ENCODE measurements at regions not wholly inside any gene's neighbourhood (a gene's known extent, or its start where the extent isn't known, plus 50 kb on each side); places are given as distances from the start of the nearest gene placed in this dataset.
A peak's percentile ranks its signal among the peaks of the same experiment; 100 is the strongest.

GRCh38 chr20:17808782-17809181 lies 109.0 kb downstream of the BANF2 start:
- TF ChIP-seq Cebpa-rat (IDR thresholded peaks at IDR 0.05) = no peak
- Histone ChIP-seq H4K20me1 (no peaks in the 10 kb centered on the region), H3K4me3 (no peak overlapping the region), H3K9me3 (no peaks in the 10 kb centered on the region), H3K4me1 (peaks cover 22% of the 10 kb centered on the region), H3K36me3 (no peaks in the 10 kb centered on the region), H3K27ac (no peak overlapping the region), H3K27me3 (no peaks in the 10 kb centered on the region), H3K9ac (no peak overlapping the region), H3K4me2 (no peak overlapping the region)

DNA sequence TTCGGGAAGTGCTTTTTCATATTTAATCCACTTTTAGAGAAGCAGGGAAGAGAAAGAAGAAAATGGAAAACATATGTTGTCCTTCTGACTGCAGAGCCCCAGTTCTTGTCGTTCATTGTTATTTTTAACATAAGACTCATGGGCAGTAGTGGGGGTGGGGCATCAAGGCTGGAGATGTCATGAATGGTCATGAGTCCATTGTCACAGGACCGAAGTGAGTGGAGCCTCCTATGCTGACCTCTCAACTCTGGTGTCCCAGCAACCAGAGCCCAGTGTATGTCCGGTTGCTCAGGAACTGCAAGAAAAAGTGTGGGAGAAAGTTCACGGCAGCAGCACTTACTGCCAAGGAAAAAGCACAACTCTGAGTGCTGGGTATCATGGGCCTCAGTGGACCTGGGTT lies 108.6 kb downstream of the BANF2 start:
- Histone ChIP-seq H3K9me3 (no peaks in the 10 kb centered on the region), H3K9ac (no peak overlapping the region), H3K27me3 (no peaks in the 10 kb centered on the region), H3K4me3 (no peak overlapping the region), H3K4me2 (no peak overlapping the region), H3K4me1 (peaks cover 22% of the 10 kb centered on the region), H4K20me1 (no peaks in the 10 kb centered on the region), H3K27ac (no peak overlapping the region), H3K36me3 (no peaks in the 10 kb centered on the region)
- TF ChIP-seq Cebpa-rat (IDR thresholded peaks at IDR 0.05) = no peak

DNA sequence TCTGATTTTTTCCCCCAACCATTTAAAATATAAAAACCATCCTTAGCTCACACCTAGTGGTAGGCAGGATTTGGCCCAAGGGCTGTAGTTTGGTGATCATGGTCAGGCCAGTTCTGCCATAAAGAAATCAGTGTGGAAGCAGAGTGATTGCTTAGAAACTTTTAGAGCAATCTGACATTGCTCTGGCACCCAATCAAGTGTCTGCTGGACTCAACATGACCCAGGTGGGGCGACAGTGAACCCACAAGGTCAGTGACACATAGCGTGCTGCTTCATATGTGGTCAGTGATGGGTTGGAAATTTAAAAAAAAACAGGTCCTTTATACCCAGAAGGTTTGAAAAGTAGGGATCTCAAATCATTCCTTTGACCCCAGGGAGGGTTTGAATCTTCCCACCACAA lies 107.9 kb downstream of the BANF2 start:
- no peaks in the 10 kb centered on the region for H3K36me3 ChIP-seq
- no peak for TF ChIP-seq Cebpa-rat (IDR thresholded peaks at IDR 0.05)
- no peaks in the 10 kb centered on the region for H4K20me1 ChIP-seq
- no peaks in the 10 kb centered on the region for H3K9me3 ChIP-seq
- peak overlapping the region; percentile 93 for H3K4me2 ChIP-seq
- 0 out of 2 replicates have a peak overlapping the region, but pooled peaks have one; percentile 9 for H3K9ac ChIP-seq
- H3K27ac ChIP-seq = no peak overlapping the region
- H3K27me3 ChIP-seq = no peaks in the 10 kb centered on the region
- no peak overlapping the region for H3K4me3 ChIP-seq
- peaks cover 22% of the 10 kb centered on the region for H3K4me1 ChIP-seq

GRCh38 chr20:17806739-17807441 lies 107.1 kb downstream of the BANF2 start:
- Histone ChIP-seq H3K9ac (0 out of 2 replicates have a peak overlapping the region, but pooled peaks have one; percentile 9), H3K27ac (peak overlapping the region; percentile 61), H3K4me3 (peak overlapping the region; percentile 42), H4K20me1 (no peaks in the 10 kb centered on the region), H3K27me3 (no peaks in the 10 kb centered on the region), H3K4me1 (peaks cover 22% of the 10 kb centered on the region), H3K4me2 (peak overlapping the region; percentile 93), H3K9me3 (no peaks in the 10 kb centered on the region), H3K36me3 (no peaks in the 10 kb centered on the region)
- no peak for TF ChIP-seq Cebpa-rat (IDR thresholded peaks at IDR 0.05)

DNA sequence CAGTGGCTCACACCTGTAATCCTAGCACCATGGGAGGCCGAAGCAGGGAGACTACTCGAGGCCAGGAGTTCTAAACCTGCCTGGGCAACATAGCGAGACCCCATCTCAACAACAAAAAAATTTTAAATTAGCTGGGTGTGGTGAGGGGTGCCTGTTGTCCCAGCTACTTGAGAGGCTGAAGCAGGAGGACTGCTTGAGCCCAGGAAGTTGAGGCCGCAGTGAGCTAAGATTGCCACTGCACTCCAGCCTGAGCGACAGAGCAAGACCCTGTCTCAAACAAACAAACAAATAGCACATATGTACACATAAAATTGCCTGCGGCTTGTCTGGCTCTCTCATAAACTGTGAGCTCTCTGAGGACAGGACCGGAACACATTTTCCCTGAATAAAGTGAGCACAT lies 106.3 kb downstream of the BANF2 start:
- Histone ChIP-seq H3K27me3 (no peaks in the 10 kb centered on the region), H3K36me3 (no peaks in the 10 kb centered on the region), H3K4me2 (no peak overlapping the region; the same call in 1 of the 2 replicates), H4K20me1 (no peaks in the 10 kb centered on the region), H3K9me3 (no peaks in the 10 kb centered on the region), H3K4me3 (no peak overlapping the region), H3K27ac (no peak overlapping the region), H3K4me1 (peaks cover 22% of the 10 kb centered on the region), H3K9ac (no peak overlapping the region)
- no peak for TF ChIP-seq Cebpa-rat (IDR thresholded peaks at IDR 0.05)

DNA sequence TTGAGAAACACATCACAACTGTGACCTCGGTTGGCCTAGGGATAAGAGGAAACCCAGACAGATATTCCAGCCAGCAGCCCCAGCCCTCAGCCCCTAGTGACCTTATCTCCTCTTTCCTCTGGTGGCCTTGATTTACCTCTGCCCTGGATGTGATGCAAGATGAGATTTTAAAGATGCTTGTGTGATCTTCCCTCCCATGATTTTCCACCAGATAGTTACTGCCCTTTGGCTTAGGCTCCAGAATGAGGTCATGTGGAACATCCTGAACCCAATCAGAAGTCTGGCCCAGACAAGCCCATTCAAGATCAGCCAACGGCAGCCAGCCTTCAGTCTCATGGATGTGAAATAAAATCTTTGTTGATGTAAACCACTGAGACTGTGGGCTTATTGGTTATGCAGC lies 104.0 kb downstream of the BANF2 start:
- Histone ChIP-seq H3K4me3 (no peak overlapping the region), H3K36me3 (no peaks in the 10 kb centered on the region), H3K4me2 (no peak overlapping the region), H3K9ac (no peak overlapping the region), H3K27ac (no peak overlapping the region), H4K20me1 (no peaks in the 10 kb centered on the region), H3K27me3 (no peaks in the 10 kb centered on the region), H3K9me3 (peaks cover 5% of the 10 kb centered on the region; the same call in 1 of the 2 replicates), H3K4me1 (peaks cover 22% of the 10 kb centered on the region)
- no peak for TF ChIP-seq Cebpa-rat (IDR thresholded peaks at IDR 0.05)

DNA sequence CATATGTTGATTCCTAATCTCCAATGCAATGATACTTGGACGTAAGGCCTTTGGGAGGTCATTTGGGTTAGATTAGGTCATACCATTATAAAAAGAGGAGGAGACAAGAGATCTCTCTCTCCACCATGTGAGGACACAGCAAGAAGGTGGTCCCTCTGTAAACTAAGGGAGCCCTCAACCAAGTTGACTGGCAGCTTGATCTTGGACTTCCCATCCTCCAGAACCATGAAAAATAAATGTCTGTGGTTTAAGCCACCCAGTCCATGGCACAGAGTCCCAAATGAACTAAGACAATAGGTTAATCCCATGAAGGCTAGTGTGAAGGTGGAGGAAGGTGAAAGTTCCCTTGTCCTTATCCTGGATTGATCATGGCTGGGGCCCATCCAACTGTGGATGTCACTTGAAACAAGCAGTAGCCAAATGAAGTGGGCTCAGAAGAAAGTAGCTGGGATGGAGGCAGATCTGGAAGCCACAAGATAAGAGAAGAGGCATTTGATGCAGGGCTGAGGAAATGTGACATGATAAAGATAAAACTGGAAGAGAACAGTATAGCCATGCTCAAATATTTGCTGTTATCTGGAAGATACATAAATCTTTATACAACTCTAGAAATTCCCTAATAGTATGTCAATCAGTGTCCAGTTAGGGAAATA lies 99.9 kb downstream of the BANF2 start:
- Histone ChIP-seq H3K4me3 (no peak overlapping the region), H3K36me3 (no peaks in the 10 kb centered on the region), H3K4me1 (peaks cover 8% of the 10 kb centered on the region; the same call in 1 of the 2 replicates), H3K27ac (no peak overlapping the region), H3K4me2 (no peak overlapping the region), H3K9me3 (peaks cover 5% of the 10 kb centered on the region; the same call in 1 of the 2 replicates), H3K9ac (no peak overlapping the region), H4K20me1 (no peaks in the 10 kb centered on the region), H3K27me3 (no peaks in the 10 kb centered on the region)
- no peak for TF ChIP-seq Cebpa-rat (IDR thresholded peaks at IDR 0.05)

DNA sequence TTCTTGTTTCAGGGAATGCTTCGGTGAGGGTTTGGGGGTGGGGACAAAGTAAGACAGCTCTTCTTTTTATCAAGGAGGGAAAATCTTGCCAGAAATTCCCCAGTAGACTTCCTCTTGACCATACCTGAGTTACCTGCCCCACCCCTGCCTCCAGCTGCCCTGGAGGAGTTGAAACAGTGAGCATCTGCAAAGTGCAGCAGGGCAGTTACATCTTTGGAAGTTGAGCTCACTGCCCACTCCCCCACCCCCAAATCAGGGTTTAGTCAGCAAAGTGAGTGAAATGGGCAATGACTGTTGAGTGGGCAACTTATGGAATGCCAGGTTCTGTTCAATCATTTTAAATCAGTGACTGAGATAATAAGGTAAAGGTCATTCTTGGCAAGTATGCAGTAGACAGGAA lies 98.8 kb downstream of the BANF2 start:
- H3K9ac ChIP-seq = no peak overlapping the region
- no peaks in the 10 kb centered on the region for H3K36me3 ChIP-seq
- H3K4me2 ChIP-seq = no peak overlapping the region
- H3K27me3 ChIP-seq = no peaks in the 10 kb centered on the region
- H3K9me3 ChIP-seq = peaks cover 5% of the 10 kb centered on the region; the same call in 1 of the 2 replicates
- no peak overlapping the region for H3K4me3 ChIP-seq
- no peak for TF ChIP-seq Cebpa-rat (IDR thresholded peaks at IDR 0.05)
- H4K20me1 ChIP-seq = no peaks in the 10 kb centered on the region
- H3K27ac ChIP-seq = no peak overlapping the region
- H3K4me1 ChIP-seq = peaks cover 8% of the 10 kb centered on the region; the same call in 1 of the 2 replicates

- Histone ChIP-seq H3K27me3 (no peaks in the 10 kb centered on the region), H4K20me1 (no peaks in the 10 kb centered on the region), H3K4me3 (no peak overlapping the region), H3K9ac (no peak overlapping the region), H3K36me3 (no peaks in the 10 kb centered on the region), H3K9me3 (peaks cover 5% of the 10 kb centered on the region; the same call in 1 of the 2 replicates), H3K4me1 (peaks cover 8% of the 10 kb centered on the region; the same call in 1 of the 2 replicates), H3K4me2 (no peak overlapping the region), H3K27ac (no peak overlapping the region)
- no peak for TF ChIP-seq Cebpa-rat (IDR thresholded peaks at IDR 0.05)
Observed at GRCh38 chr20:17797579-17797978, 97.8 kb downstream of the BANF2 start.

DNA sequence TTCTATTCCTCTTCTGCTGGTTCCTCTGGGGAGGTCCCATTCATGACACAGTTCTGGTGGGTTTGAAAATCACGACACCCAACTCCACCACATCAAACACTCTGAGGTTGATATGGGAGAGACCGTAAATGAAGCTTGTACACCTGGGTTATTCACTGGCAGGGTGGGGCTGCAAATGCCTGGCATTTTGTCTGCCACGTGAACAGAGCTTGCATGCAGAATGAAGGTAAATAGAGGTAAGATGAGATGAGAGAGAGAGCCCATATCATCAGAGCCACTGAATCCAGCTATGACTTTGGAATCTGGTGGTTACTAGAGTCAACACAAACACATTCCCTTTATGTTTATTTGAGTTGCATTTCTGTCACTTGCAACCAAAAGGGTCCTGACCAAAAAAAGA lies 97.4 kb downstream of the BANF2 start:
- H4K20me1 ChIP-seq = no peaks in the 10 kb centered on the region
- no peaks in the 10 kb centered on the region for H3K36me3 ChIP-seq
- no peak overlapping the region for H3K4me2 ChIP-seq

More for the DNA sequence above, 97.4 kb downstream of the BANF2 start:
- Histone ChIP-seq H3K9ac (no peak overlapping the region), H3K9me3 (peaks cover 5% of the 10 kb centered on the region; the same call in 1 of the 2 replicates), H3K4me1 (peaks cover 8% of the 10 kb centered on the region; the same call in 1 of the 2 replicates), H3K27me3 (no peaks in the 10 kb centered on the region), H3K4me3 (no peak overlapping the region), H3K27ac (no peak overlapping the region)
- no peak for TF ChIP-seq Cebpa-rat (IDR thresholded peaks at IDR 0.05)
